HG03575 (cell line): ENCODE measurements at regions not wholly inside any gene's neighbourhood (a gene's known extent, or its start where the extent isn't known, plus 50 kb on each side); places are given as distances from the start of the nearest gene placed in this dataset.

Experiments used
- ATAC-seq: cut with Tn5 transposase; IDR thresholded peaks from one replicate; pipeline ENCODE4 v1.9.1; 2021; ENCODE audit not compliant: unreplicated experiment, insufficient number of reproducible peaks, low FRiP score; ENCODE audit errors: extremely low read depth

- ATAC-seq, result no peak
Measured at GRCh38 chr9:89924611-89925010, 319.8 kb downstream of the GADD45G start.

DNA sequence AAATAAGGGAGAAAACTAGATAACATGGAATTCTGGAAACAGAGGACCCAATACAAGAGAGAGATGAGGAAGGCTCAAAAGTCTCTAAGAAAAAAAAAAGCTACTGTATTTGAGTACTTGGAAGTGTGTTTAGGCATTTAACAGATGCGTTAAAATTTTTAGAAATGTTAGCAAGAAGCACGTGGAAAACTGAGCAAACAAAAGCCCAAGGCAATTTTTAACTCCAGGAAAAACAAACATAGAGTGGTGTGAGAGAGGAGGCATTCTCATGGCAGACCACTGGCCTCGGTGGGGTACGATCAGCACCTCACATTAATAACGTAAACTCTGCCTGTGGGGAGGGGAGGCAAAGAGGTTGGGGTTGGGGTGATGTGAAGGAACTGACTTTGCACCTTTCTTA, 321.4 kb downstream of the GADD45G start:
- no peak for ATAC-seq

DNA sequence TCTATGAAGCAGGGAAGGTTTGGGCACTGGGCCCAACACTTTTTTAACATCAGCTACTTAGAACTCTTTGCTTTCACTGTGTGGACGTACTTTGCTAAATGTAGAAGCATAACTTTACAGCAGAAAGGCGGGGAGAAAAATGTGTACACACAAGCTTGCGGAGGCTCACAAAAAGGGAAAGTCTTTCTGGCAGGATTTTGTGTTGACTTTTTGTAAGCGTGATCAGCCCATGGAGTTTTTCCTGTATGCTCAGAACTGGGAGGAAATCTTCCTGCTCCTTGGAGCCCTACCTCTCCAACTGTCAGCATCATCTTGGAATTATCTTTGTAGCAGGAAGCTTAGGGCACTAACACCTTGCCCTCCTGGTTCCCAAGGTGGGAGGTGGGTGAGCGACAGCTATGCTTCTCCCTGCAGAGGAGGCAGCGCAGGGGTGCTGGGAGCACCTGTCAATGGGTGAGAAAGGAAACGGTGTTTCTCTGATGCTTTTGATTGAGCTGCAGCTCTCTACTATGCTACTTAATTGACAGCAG, 321.9 kb downstream of the GADD45G start:
- ATAC-seq, result no peak

- ATAC-seq, result no peak
Measured at GRCh38 chr9:89928106-89928505, 323.3 kb downstream of the GADD45G start.

- ATAC-seq, result no peak
Measured at GRCh38 chr9:89928521-89929275, 323.9 kb downstream of the GADD45G start.

DNA sequence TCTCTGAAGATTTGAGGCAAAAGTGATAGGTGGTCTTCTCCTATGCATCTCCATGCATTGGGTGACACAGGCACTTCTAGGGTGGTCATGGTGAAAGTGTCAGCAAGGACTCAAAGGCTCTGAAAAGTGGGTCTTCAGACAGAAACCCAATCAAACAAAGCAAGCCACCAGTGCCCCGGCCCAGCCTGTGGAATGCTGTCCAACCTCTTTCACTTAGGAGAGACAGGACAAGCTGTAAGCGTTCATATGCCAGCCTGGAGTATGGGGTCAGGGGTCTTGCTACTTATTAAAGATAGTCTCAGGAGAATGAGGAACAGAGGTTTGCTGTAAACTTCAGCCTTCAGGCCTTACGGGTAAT, 324.5 kb downstream of the GADD45G start:
- no peak for ATAC-seq

- no peak for ATAC-seq
Measured at GRCh38 chr9:89929673-89930480, 325.1 kb downstream of the GADD45G start.

GRCh38 chr9:89933578-89933977, 328.8 kb downstream of the GADD45G start:
- ATAC-seq, result no peak

GRCh38 chr9:89935115-89935514, 330.3 kb downstream of the GADD45G start:
- ATAC-seq, result no peak

DNA sequence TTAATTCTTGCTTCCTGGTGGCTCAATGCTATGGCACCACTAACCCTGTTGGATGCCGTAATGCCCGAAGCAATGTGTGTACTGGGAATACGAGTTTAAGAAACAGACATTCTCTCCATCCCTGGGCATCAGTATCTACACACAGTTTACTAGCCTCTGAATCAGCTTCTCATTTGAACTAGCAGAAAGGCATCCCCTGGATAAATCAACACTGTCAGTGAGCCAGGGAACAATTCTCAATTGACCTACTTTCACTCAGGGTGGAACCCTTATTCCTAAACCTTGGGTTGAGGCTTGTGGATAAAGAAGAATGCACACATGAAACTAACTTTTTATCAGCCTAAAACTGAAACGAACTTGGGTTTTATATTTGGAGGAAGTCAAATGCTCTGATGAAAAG, 331.0 kb downstream of the GADD45G start:
- no peak for ATAC-seq

DNA sequence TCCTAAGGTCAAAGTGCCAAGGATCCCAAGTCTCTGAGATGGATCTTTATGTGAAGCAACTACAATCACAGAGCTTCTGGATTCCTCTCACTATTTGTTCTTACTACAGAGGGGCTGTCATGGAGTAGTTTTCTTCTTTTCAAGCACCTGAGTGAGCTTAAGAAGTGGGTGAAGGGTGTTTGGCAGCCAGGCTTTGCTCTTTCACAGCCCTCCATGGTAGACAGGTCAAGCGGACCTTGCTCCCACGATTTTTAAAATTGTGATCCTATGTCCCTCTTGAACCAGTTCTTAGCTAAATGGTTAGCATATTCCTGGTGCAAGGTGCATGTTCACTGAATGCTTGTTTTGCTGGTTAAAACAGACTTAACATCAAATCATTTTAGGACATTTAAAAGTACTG, 332.2 kb downstream of the GADD45G start:
- no peak for ATAC-seq

DNA sequence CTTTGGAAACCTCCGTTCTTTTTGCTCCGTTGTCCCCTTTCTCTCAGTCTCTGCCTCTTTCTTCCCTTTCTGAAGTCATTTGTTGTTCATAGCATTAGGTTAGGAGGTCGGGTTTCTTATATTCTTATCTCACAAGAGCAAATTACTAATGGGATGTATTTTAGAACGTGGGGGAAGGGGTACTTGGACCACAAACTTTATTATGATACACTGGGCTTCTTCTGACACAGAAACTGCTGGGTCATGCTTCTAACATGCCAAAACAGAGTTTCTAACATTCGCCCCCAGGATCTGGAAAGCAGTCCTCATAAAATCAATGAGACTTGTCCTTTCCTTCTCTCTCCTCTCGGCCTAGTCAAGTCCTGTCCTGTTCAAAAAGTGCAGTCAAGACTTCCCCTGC, 334.4 kb downstream of the GADD45G start:
- no peak for ATAC-seq

DNA sequence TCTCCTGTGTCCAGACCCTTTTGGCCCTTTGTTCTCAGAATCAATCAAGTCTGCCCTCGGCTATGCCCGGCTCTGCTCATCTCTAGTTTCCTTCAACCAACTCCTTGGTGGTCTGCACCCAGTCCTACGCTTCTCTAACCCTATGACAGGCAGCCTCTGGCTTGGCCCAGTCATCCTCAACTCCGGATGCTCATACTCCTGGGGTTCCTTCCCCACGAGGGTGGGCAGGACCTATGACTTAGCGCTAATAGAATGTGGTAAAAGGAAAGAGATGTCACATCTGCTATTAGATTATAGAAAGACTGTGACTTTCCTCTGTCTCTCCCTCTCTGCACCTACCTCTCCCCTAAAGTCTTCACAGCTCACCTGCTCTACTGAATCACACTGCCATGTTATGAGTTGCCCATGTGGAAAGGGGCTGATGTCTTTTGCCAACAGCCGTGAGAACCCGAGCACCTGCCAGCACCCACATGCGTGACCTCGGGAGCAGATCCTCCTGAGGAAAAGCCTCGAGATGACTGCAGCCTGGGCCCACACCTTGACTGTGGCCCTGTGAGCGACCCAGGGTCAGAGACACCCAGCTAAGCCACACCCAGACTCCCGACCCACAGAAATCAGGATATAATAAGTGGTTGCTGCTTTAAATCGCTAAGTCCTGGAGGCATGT, 334.9 kb downstream of the GADD45G start:
- no peak for ATAC-seq

GRCh38 chr9:89940625-89941024, 335.8 kb downstream of the GADD45G start:
- no peak for ATAC-seq

DNA sequence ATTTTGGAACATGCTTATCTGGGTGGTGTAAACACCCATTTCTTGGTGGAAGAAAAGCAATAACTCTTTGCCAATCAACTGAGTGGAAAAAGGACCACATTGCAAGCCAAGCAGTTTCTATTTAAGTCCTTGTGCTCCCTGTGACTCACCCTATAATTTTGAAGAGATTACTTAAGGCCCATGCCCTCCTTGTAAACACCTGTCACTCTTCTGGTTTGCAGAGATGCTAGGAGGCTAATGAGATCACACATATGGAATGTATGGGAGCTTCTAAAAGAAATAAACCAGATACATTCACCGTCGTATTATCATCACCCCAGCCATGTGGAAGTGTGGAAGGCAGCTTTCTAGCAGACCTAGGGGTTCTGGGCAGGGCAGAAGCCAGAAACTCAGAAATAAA, 337.1 kb downstream of the GADD45G start:
- no peak for ATAC-seq

DNA sequence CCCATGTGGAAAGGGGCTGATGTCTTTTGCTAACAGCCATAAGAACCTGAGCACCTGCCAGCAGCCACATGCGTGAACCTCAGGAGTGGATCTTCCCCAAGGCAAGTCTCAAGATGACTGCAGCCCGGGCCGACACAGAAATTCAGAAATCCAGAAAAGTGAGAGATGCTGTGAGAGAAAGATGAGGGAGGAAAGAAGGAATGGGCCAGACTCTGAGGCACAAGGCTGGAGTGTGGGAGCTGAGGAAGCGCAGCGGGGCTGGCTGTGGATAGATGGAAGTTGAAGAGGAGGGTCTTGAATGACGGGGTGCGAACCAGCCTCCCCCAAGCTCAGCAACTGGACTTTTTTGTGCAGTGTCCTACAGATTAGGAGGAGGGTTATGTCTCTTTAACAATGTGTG, 337.8 kb downstream of the GADD45G start:
- ATAC-seq, result no peak

GRCh38 chr9:89943309-89943708, 338.5 kb downstream of the GADD45G start:
- no peak for ATAC-seq

DNA sequence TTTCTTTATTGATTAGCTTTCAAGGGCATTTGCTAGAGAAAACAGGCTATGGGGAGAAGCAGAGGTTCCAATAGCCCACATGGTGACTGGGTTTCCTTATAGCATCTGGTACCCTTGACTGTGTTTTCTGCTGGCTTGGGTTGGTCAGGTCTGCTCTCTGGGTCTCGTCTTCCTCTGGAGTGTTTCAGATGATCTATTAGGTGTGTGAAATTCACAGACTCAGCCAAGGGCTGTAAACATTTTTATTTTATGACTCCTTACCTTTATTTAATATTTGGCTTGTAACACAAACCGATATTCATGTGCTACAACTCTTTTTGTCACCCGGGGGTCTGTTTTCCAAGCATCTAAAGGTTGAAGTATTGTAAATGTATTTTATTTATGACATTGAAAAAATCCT, 338.9 kb downstream of the GADD45G start:
- no peak for ATAC-seq

GRCh38 chr9:89945133-89945532, 340.3 kb downstream of the GADD45G start:
- ATAC-seq, result no peak

DNA sequence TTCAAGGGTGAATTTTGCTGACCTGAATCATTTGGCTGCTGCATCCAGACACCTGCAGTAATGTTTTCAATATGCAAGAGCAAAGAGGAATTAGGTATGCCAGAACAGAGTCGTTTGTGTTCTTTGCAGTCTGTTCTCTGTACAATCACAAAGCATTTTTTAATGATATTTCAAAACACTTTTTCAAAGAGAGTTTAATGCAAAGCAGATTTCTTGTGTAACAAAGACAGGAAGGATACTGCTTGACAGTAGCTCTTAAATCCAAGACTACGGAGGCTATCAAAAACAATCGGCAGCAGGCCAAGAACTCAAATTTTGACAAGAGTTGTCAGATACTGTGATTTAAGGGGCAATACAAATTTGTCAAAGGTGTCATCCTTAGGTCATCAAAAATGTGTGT, 341.9 kb downstream of the GADD45G start:
- ATAC-seq, result no peak
